Stimulated activated CD4-positive, alpha-beta T cell treated with anti-CD3 and anti-CD28 coated beads, Interleukin-1b, Interleukin-23, amount 100 ng/mL, for 4 hours (primary cell): ENCODE measurements at regions not wholly inside any gene's neighbourhood (a gene's known extent, or its start where the extent isn't known, plus 50 kb on each side); places are given as distances from the start of the nearest gene placed in this dataset.

Experiments used
- DNase-seq, 2 donors: peaks; one replicate each; pipeline ENCODE4 v3.0.0-alpha.2; 2020; ENCODE audit warnings: low read depth in 2 of 2

- DNase-seq: no peak
Observed at GRCh38 chr15:29377161-29377560, 107.5 kb upstream of the NSMCE3 start.

GRCh38 chr15:29376590-29376989, 107.0 kb upstream of the NSMCE3 start:
- no peak for DNase-seq

GRCh38 chr15:29369261-29369660, 99.6 kb upstream of the NSMCE3 start:
- DNase-seq: no peak

- no peak for DNase-seq
Observed at GRCh38 chr15:29364426-29365078, 94.9 kb upstream of the NSMCE3 start.

- no peak for DNase-seq
Observed at GRCh38 chr15:29361560-29361959, 91.9 kb upstream of the NSMCE3 start.

GRCh38 chr15:29360152-29360551, 90.5 kb upstream of the NSMCE3 start:
- no peak for DNase-seq

- DNase-seq: no peak
Observed at GRCh38 chr15:29356786-29357185, 87.2 kb upstream of the NSMCE3 start.

- DNase-seq: no peak
Observed at GRCh38 chr15:29355477-29355876, 85.9 kb upstream of the NSMCE3 start.

GRCh38 chr15:29352402-29352801, 82.8 kb upstream of the NSMCE3 start:
- DNase-seq: no peak

GRCh38 chr15:29349196-29349595, 79.6 kb upstream of the NSMCE3 start:
- no peak for DNase-seq

GRCh38 chr15:29348336-29348914, 78.8 kb upstream of the NSMCE3 start:
- no peak for DNase-seq

- DNase-seq: no peak
Observed at GRCh38 chr15:29346998-29347397, 77.4 kb upstream of the NSMCE3 start.

GRCh38 chr15:29345549-29346525, 76.2 kb upstream of the NSMCE3 start:
- DNase-seq: no peak

GRCh38 chr15:29344474-29344873, 74.9 kb upstream of the NSMCE3 start:
- DNase-seq: no peak

GRCh38 chr15:29343229-29343628, 73.6 kb upstream of the NSMCE3 start:
- DNase-seq: no peak

GRCh38 chr15:29342201-29342600, 72.6 kb upstream of the NSMCE3 start:
- DNase-seq: no peak

- DNase-seq: no peak
Observed at GRCh38 chr15:29337156-29337959, 67.7 kb upstream of the NSMCE3 start.

- DNase-seq: no peak
Observed at GRCh38 chr15:29334544-29334943, 64.9 kb upstream of the NSMCE3 start.

- DNase-seq: no peak
Observed at GRCh38 chr15:29333261-29333660, 63.6 kb upstream of the NSMCE3 start.

- DNase-seq: no peak
Observed at GRCh38 chr15:29331669-29332068, 62.0 kb upstream of the NSMCE3 start.

GRCh38 chr15:29331071-29331470, 61.4 kb upstream of the NSMCE3 start:
- no peak for DNase-seq

GRCh38 chr15:29324746-29325145, 55.1 kb upstream of the NSMCE3 start:
- DNase-seq: no peak
